ENCODE measurements at regions not wholly inside any gene's neighbourhood (a gene's known extent, or its start where the extent isn't known, plus 50 kb on each side); places are given as distances from the start of the nearest gene placed in this dataset.
"Not testable (repeated sequence)": the region's sequence is repeated elsewhere in the genome, so short reads cannot be mapped to it uniquely, and the experiment has no call there.

- H3K9me3 ChIP-seq (ENCODE audit: control insufficient read depth, low read depth, low read length); dilution Hi-C loops (cut with MboI; ENCODE audit: extremely low pct_ligation_motif_present, low sequenced_read_pairs); H3K4me3 ChIP-seq (ENCODE audit: control insufficient read depth in 2 of 3, extremely low read depth in 1 of 3, insufficient read depth in 2 of 3, low read depth in 1 of 3, low read length in 3 of 3); H3K27me3 ChIP-seq (ENCODE audit: control insufficient read depth, extremely low read depth, insufficient read depth, low read length); H3K27ac ChIP-seq (ENCODE audit: control insufficient read depth, insufficient read depth, low read length); H3K4me2 ChIP-seq (ENCODE audit: control insufficient read depth, extremely low read depth, insufficient read depth, low read depth, low read length); H3K4me1 ChIP-seq (ENCODE audit: control insufficient read depth, extremely low read depth, insufficient read depth, low read length); DNase-seq (ENCODE audit: low read depth, low spot score); H3K36me3 ChIP-seq (ENCODE audit: control insufficient read depth in 2 of 2, extremely low read depth in 1 of 2, insufficient read depth in 2 of 2, low read length in 2 of 2); H3K9ac ChIP-seq (ENCODE audit: control insufficient read depth, extremely low read depth, insufficient read depth, low read length); FAIRE-seq; H3K9me1 ChIP-seq (ENCODE audit: control insufficient read depth, extremely low read depth, insufficient read depth, low read length); H2AFZ ChIP-seq (ENCODE audit: control insufficient read depth, low read length); H3K79me2 ChIP-seq (ENCODE audit: control insufficient read depth, insufficient read depth, low read length); H4K20me1 ChIP-seq (ENCODE audit: control insufficient read depth, extremely low read depth, insufficient read depth, low read length): not testable (repeated sequence)
Measured at GRCh38 chr2:201946746-201947145, 86.9 kb upstream of the FZD7 start.

GRCh38 chr2:201947287-201947686 is 86.4 kb upstream of the FZD7 start:
- Histone ChIP-seq H3K79me2 (ENCODE audit: control insufficient read depth, insufficient read depth, low read length) (no peaks in the 10 kb centered on the region), H3K4me2 (ENCODE audit: control insufficient read depth, extremely low read depth, insufficient read depth, low read depth, low read length) (no peak overlapping the region), H3K4me1 (ENCODE audit: control insufficient read depth, extremely low read depth, insufficient read depth, low read length) (no peaks in the 10 kb centered on the region), H3K9ac (ENCODE audit: control insufficient read depth, extremely low read depth, insufficient read depth, low read length) (no peak overlapping the region), H3K27ac (ENCODE audit: control insufficient read depth, insufficient read depth, low read length) (no peak overlapping the region), H3K4me3 (ENCODE audit: control insufficient read depth in 2 of 3, extremely low read depth in 1 of 3, insufficient read depth in 2 of 3, low read depth in 1 of 3, low read length in 3 of 3) (no peak overlapping the region), H4K20me1 (ENCODE audit: control insufficient read depth, extremely low read depth, insufficient read depth, low read length) (no peaks in the 10 kb centered on the region), H3K36me3 (ENCODE audit: control insufficient read depth in 2 of 2, extremely low read depth in 1 of 2, insufficient read depth in 2 of 2, low read length in 2 of 2) (no peaks in the 10 kb centered on the region), H3K9me3 (ENCODE audit: control insufficient read depth, low read depth, low read length) (no peaks in the 10 kb centered on the region), H3K27me3 (ENCODE audit: control insufficient read depth, extremely low read depth, insufficient read depth, low read length) (no peaks in the 10 kb centered on the region), H3K9me1 (ENCODE audit: control insufficient read depth, extremely low read depth, insufficient read depth, low read length) (no peaks in the 10 kb centered on the region), H2AFZ (ENCODE audit: control insufficient read depth, low read length) (no peak overlapping the region)
- DNase-seq (ENCODE audit: low read depth, low spot score) (no peak), FAIRE-seq (no peak)
- TF ChIP-seq CTCF (optimal IDR thresholded peaks at IDR 0.05 in 1 of 3, IDR thresholded peaks at IDR 0.05 in 1 of 3, conservative IDR thresholded peaks at IDR 0.05 in 1 of 3; ENCODE audit: extremely low read depth in 1 of 3, insufficient read depth in 2 of 3, low read length in 3 of 3) (no peak), EZH2 (IDR thresholded peaks at IDR 0.05; ENCODE audit: low read length) (no peak)
- dilution Hi-C loops (cut with MboI; ENCODE audit: extremely low pct_ligation_motif_present, low sequenced_read_pairs) = no loop called here

GRCh38 chr2:201949181-201949926 is 84.3 kb upstream of the FZD7 start:
- Histone ChIP-seq H3K4me1 (ENCODE audit: control insufficient read depth, extremely low read depth, insufficient read depth, low read length) (no peaks in the 10 kb centered on the region), H3K4me3 (ENCODE audit: control insufficient read depth in 2 of 3, extremely low read depth in 1 of 3, insufficient read depth in 2 of 3, low read depth in 1 of 3, low read length in 3 of 3) (no peak overlapping the region), H3K36me3 (ENCODE audit: control insufficient read depth in 2 of 2, extremely low read depth in 1 of 2, insufficient read depth in 2 of 2, low read length in 2 of 2) (no peaks in the 10 kb centered on the region), H3K79me2 (ENCODE audit: control insufficient read depth, insufficient read depth, low read length) (no peaks in the 10 kb centered on the region), H3K9me1 (ENCODE audit: control insufficient read depth, extremely low read depth, insufficient read depth, low read length) (no peaks in the 10 kb centered on the region), H3K9ac (ENCODE audit: control insufficient read depth, extremely low read depth, insufficient read depth, low read length) (no peak overlapping the region), H2AFZ (ENCODE audit: control insufficient read depth, low read length) (no peak overlapping the region), H3K27ac (ENCODE audit: control insufficient read depth, insufficient read depth, low read length) (no peak overlapping the region), H4K20me1 (ENCODE audit: control insufficient read depth, extremely low read depth, insufficient read depth, low read length) (no peaks in the 10 kb centered on the region), H3K27me3 (ENCODE audit: control insufficient read depth, extremely low read depth, insufficient read depth, low read length) (no peaks in the 10 kb centered on the region), H3K9me3 (ENCODE audit: control insufficient read depth, low read depth, low read length) (no peaks in the 10 kb centered on the region), H3K4me2 (ENCODE audit: control insufficient read depth, extremely low read depth, insufficient read depth, low read depth, low read length) (no peak overlapping the region)
- TF ChIP-seq CTCF (optimal IDR thresholded peaks at IDR 0.05 in 1 of 3, IDR thresholded peaks at IDR 0.05 in 1 of 3, conservative IDR thresholded peaks at IDR 0.05 in 1 of 3; ENCODE audit: extremely low read depth in 1 of 3, insufficient read depth in 2 of 3, low read length in 3 of 3) = no peak
- no peak for FAIRE-seq
- dilution Hi-C loops (cut with MboI; ENCODE audit: extremely low pct_ligation_motif_present, low sequenced_read_pairs) = no loop called here
- DNase-seq (ENCODE audit: low read depth, low spot score) = no peak
